Caki2 (cell line): ENCODE measurements at regions not wholly inside any gene's neighbourhood (a gene's known extent, or its start where the extent isn't known, plus 50 kb on each side); places are given as distances from the start of the nearest gene placed in this dataset.
A peak's percentile ranks its signal among the peaks of the same experiment; 100 is the strongest.

Source experiments
- DNase-seq: peaks from one replicate; pipeline ENCODE4 v3.0.0-alpha.2; 2015; ENCODE audit warnings: low read depth
- in situ Hi-C: cut with HindIII; loops from 2 replicates; pipeline ENCODE4 v1.10.0; 2016; ENCODE audit warnings: low sequenced_read_pairs, low pct_unique_long_range_greater_than_20kb, mixed read lengths

- in situ Hi-C loops = no loop called here
- no peak for DNase-seq
Observed at GRCh38 chr16:20259541-20259940, 67.8 kb downstream of the GP2 start.

GRCh38 chr16:20257234-20257633 lies 70.1 kb downstream of the GP2 start:
- in situ Hi-C loops = no loop called here
- no peak for DNase-seq

- in situ Hi-C loops = no loop called here
- no peak for DNase-seq
Observed at GRCh38 chr16:20255002-20255401, 72.3 kb downstream of the GP2 start.

- DNase-seq = no peak
- in situ Hi-C loops = no loop called here
Observed at GRCh38 chr16:20253825-20254224, 73.5 kb downstream of the GP2 start.

- in situ Hi-C loops = no loop called here
- DNase-seq = no peak
Observed at GRCh38 chr16:20249211-20249610, 78.1 kb downstream of the GP2 start.

- in situ Hi-C loops = no loop called here
Observed at GRCh38 chr16:20247076-20247475, 80.2 kb downstream of the GP2 start.

GRCh38 chr16:20243731-20244281 lies 83.5 kb downstream of the GP2 start:
- peak; percentile 10 for DNase-seq
- in situ Hi-C loops = no loop called here

More at GRCh38 chr16:20247076-20247475, 80.2 kb downstream of the GP2 start:
- DNase-seq = no peak

- DNase-seq = no peak
- in situ Hi-C loops = no loop called here
Observed at GRCh38 chr16:20242568-20243255, 84.6 kb downstream of the GP2 start.

GRCh38 chr16:20241321-20241720 lies 86.0 kb downstream of the GP2 start:
- DNase-seq = no peak
- in situ Hi-C loops = no loop called here

GRCh38 chr16:20236579-20237289 lies 90.6 kb downstream of the GP2 start:
- no peak for DNase-seq
- in situ Hi-C loops = no loop called here

GRCh38 chr16:20225228-20225733 lies 102.0 kb downstream of the GP2 start:
- no peak for DNase-seq
- in situ Hi-C loops = no loop called here

GRCh38 chr16:20221208-20221607 lies 106.1 kb downstream of the GP2 start:
- in situ Hi-C loops = no loop called here

GRCh38 chr16:20218093-20218492 lies 109.2 kb downstream of the GP2 start:
- no peak for DNase-seq
- in situ Hi-C loops = no loop called here

More at GRCh38 chr16:20221208-20221607, 106.1 kb downstream of the GP2 start:
- no peak for DNase-seq

- in situ Hi-C loops = no loop called here
- no peak for DNase-seq
Observed at GRCh38 chr16:20216591-20217217, 110.6 kb downstream of the GP2 start.

- DNase-seq = no peak
- in situ Hi-C loops = no loop called here
Observed at GRCh38 chr16:20214401-20214800, 112.9 kb downstream of the GP2 start.

- no peak for DNase-seq
- in situ Hi-C loops = no loop called here
Observed at GRCh38 chr16:20203272-20203671, 124.0 kb downstream of the GP2 start.

- DNase-seq = no peak
- in situ Hi-C loops = no loop called here
Observed at GRCh38 chr16:20202747-20203146, 124.6 kb downstream of the GP2 start.

GRCh38 chr16:20192801-20193200 lies 119.1 kb upstream of the GPR139 start:
- no peak for DNase-seq
- in situ Hi-C loops = no loop called here

- in situ Hi-C loops = no loop called here
- peak; percentile 12 for DNase-seq
Observed at GRCh38 chr16:20191566-20191965, 117.9 kb upstream of the GPR139 start.
